ENCODE measurements at regions not wholly inside any gene's neighbourhood (a gene's known extent, or its start where the extent isn't known, plus 50 kb on each side); places are given as distances from the start of the nearest gene placed in this dataset.
"Not testable (repeated sequence)": the region's sequence is repeated elsewhere in the genome, so short reads cannot be mapped to it uniquely, and the experiment has no call there.

- H3K9me2 ChIP-seq (ENCODE audit: insufficient read depth); H3K4me3 ChIP-seq (replicated peaks in 1 of 2; ENCODE audit: low read depth in 1 of 2, low read length in 2 of 2); ATAC-seq; H3K27ac ChIP-seq (ENCODE audit: low read depth, low read length); RAD21 ChIA-PET (ENCODE audit: low non-redundant PET in 1 of 2, low total read pairs in 2 of 2, uncharacterized antibody in 2 of 2, unreplicated experiment in 2 of 2); BruUV-seq (replicated peaks); H3K4me1 ChIP-seq (ENCODE audit: control insufficient read depth in 1 of 2, insufficient read depth in 2 of 2, low read length in 2 of 2); H4K20me1 ChIP-seq (ENCODE audit: insufficient read depth); DNase-seq (ENCODE audit: low read depth, low spot score); H3K9me3 ChIP-seq (ENCODE audit: control insufficient read depth in 1 of 2, insufficient read depth in 1 of 2, low read depth in 1 of 2, low read length in 2 of 2); H3K79me2 ChIP-seq (ENCODE audit: insufficient read depth, low read length); H3K36me3 ChIP-seq (ENCODE audit: control insufficient read depth in 1 of 2, insufficient read depth in 2 of 2, low read length in 2 of 2); H3K9ac ChIP-seq (ENCODE audit: low read length); intact Hi-C loops (cut with micrococcal nuclease); H3K4me2 ChIP-seq (ENCODE audit: low read length); H2AFZ ChIP-seq (ENCODE audit: low read depth, low read length, poor library complexity, severe bottlenecking); POLR2A ChIA-PET; CTCF ChIA-PET: not testable (repeated sequence)
- peaks cover 11% of the 10 kb centered on the region; the same call in 1 of the 2 replicates for H3K27me3 ChIP-seq (ENCODE audit: insufficient read depth, low read length)
These were observed 88.0 kb upstream of the CDYL2 start for GRCh38 chr16:80892395-80892794.

- H3K4me1 ChIP-seq (ENCODE audit: control insufficient read depth in 1 of 2, insufficient read depth in 2 of 2, low read length in 2 of 2) = no peaks in the 10 kb centered on the region
- no peak overlapping the region for H3K4me3 ChIP-seq (replicated peaks in 1 of 2; ENCODE audit: low read depth in 1 of 2, low read length in 2 of 2)
- H3K79me2 ChIP-seq (ENCODE audit: insufficient read depth, low read length) = no peaks in the 10 kb centered on the region
- no peak for TF ChIP-seq EZH2 (IDR thresholded peaks at IDR 0.05)
- no peak for TF ChIP-seq REST (IDR thresholded peaks at IDR 0.05; ENCODE audit: low read depth)
- no peak for TF ChIP-seq ZNF274 (IDR thresholded peaks at IDR 0.05; ENCODE audit: low read depth, low read length)
- no peak for TF ChIP-seq JUND (IDR thresholded peaks at IDR 0.05)
- no peak for TF ChIP-seq MAX (IDR thresholded peaks at IDR 0.05)
- no peak for TF ChIP-seq SRF (IDR thresholded peaks at IDR 0.05; ENCODE audit: low read depth)
- no peak for TF ChIP-seq RAD21 (IDR thresholded peaks at IDR 0.05; ENCODE audit: low read depth)
- no peak for TF ChIP-seq CTCF (IDR thresholded peaks at IDR 0.05 in 2 of 3, conservative IDR thresholded peaks at IDR 0.05 in 1 of 3; ENCODE audit: borderline replicate concordance in 1 of 3, insufficient read depth in 1 of 3, low read depth in 2 of 3, low read length in 2 of 3)
- no peak for TF ChIP-seq FOSL1 (IDR thresholded peaks at IDR 0.05; ENCODE audit: low read depth)
- TF ChIP-seq ZBTB33 (IDR thresholded peaks at IDR 0.05; ENCODE audit: extremely low read depth, insufficient replicate concordance, low read length) = no peak
- DNase-seq (ENCODE audit: low read depth, low spot score) (no peak), ATAC-seq (no peak)
- BruUV-seq (replicated peaks) = no TSS peak
- POLR2A ChIA-PET = no interaction called here
- H3K4me2 ChIP-seq (ENCODE audit: low read length) = no peak overlapping the region
- no peaks in the 10 kb centered on the region for H3K9me3 ChIP-seq (ENCODE audit: control insufficient read depth in 1 of 2, insufficient read depth in 1 of 2, low read depth in 1 of 2, low read length in 2 of 2)
- H2AFZ ChIP-seq (ENCODE audit: low read depth, low read length, poor library complexity, severe bottlenecking) = no peak overlapping the region
- no peaks in the 10 kb centered on the region for H3K36me3 ChIP-seq (ENCODE audit: control insufficient read depth in 1 of 2, insufficient read depth in 2 of 2, low read length in 2 of 2)
- intact Hi-C loops (cut with micrococcal nuclease) = no loop called here
- H3K9ac ChIP-seq (ENCODE audit: low read length) = no peak overlapping the region
- RAD21 ChIA-PET (ENCODE audit: low non-redundant PET in 1 of 2, low total read pairs in 2 of 2, uncharacterized antibody in 2 of 2, unreplicated experiment in 2 of 2) = no interaction called here
- no peaks in the 10 kb centered on the region for H3K9me2 ChIP-seq (ENCODE audit: insufficient read depth)
- CTCF ChIA-PET = no interaction called here
- H3K27ac ChIP-seq (ENCODE audit: low read depth, low read length) = no peak overlapping the region
- H4K20me1 ChIP-seq (ENCODE audit: insufficient read depth) = no peaks in the 10 kb centered on the region
- H3K27me3 ChIP-seq (ENCODE audit: insufficient read depth, low read length) = peaks cover 11% of the 10 kb centered on the region; the same call in 1 of the 2 replicates
These were observed 85.5 kb upstream of the CDYL2 start for GRCh38 chr16:80889779-80890359.

All from HCT116 (cell line).